ENCODE measurements at regions not wholly inside any gene's neighbourhood (a gene's known extent, or its start where the extent isn't known, plus 50 kb on each side); places are given as distances from the start of the nearest gene placed in this dataset.
"Not testable (repeated sequence)": the region's sequence is repeated elsewhere in the genome, so short reads cannot be mapped to it uniquely, and the experiment has no call there.

DNA sequence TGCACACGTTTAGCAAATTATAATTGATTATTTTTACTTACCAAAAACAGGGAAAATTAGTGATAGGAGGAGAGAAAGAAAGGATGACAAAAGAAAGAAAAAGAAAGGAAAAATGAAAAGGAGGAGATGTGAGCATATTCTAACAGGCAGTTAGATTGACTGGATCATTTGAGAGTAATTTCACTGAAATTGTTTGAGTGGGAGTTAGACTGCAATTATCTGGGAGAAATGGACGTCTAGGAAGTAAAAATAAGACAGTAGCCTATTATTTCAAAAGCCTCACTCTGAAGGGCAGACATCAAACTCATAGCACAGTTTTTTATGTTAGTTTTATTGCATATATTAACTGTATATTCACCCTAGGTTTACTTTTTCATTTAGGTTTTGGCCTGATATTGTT, 272.8 kb upstream of the POU1F1 start:
- intact Hi-C loops (cut with DNase I): no loop called here
- Histone ChIP-seq H3K27ac (ENCODE audit: low read length) (no peak overlapping the region), H3K4me3 (ENCODE audit: low read length) (no peak overlapping the region), H3K4me1 (ENCODE audit: control insufficient read depth, insufficient read depth, low read length) (no peaks in the 10 kb centered on the region), H3K27me3 (ENCODE audit: control insufficient read depth, insufficient read depth) (no peaks in the 10 kb centered on the region), H3K9me3 (ENCODE audit: control insufficient read depth, low read length) (no peaks in the 10 kb centered on the region)
- DNase-seq (no peak), ATAC-seq (no peak)
- 35% methylated on average over 2 of the region's 2 CpGs for WGBS

DNA sequence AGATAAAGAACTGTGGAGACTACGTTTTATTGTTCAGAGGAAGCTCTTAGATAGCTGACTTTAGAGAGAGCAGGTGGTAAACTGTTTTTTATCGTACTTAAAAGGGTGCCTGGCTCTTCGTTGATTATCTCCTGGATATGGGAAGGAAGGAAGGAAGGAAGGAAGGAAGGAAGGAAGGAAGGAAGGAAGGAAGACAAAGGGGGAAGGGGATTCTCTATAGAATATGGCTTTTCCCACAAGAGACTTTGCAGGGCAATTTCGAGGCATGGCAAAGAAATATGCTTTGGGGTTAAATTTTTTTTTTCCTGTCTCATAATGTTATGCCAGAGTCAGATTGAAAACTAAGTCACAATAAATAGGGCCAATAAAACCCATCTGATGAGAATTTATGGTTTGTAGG, 271.9 kb upstream of the POU1F1 start:
- Histone ChIP-seq H3K27ac (ENCODE audit: low read length) (no peak overlapping the region), H3K4me3 (ENCODE audit: low read length) (no peak overlapping the region), H3K27me3 (ENCODE audit: control insufficient read depth, insufficient read depth) (no peaks in the 10 kb centered on the region), H3K4me1 (ENCODE audit: control insufficient read depth, insufficient read depth, low read length) (no peaks in the 10 kb centered on the region), H3K9me3 (ENCODE audit: control insufficient read depth, low read length) (no peaks in the 10 kb centered on the region)
- intact Hi-C loops (cut with DNase I): no loop called here
- ATAC-seq: no peak
- WGBS: 47% methylated on average over 4 of the region's 4 CpGs
- no peak for DNase-seq

GRCh38 chr3:87546216-87546615, 269.8 kb upstream of the POU1F1 start:
- Histone ChIP-seq H3K4me1 (ENCODE audit: control insufficient read depth, insufficient read depth, low read length) (no peaks in the 10 kb centered on the region), H3K27me3 (ENCODE audit: control insufficient read depth, insufficient read depth) (no peaks in the 10 kb centered on the region), H3K4me3 (ENCODE audit: low read length) (no peak overlapping the region), H3K27ac (ENCODE audit: low read length) (no peak overlapping the region), H3K9me3 (ENCODE audit: control insufficient read depth, low read length) (no peaks in the 10 kb centered on the region)
- intact Hi-C loops (cut with DNase I): no loop called here
- DNase-seq (no peak), ATAC-seq (no peak)
- WGBS: 83% methylated on average over 5 of the region's 5 CpGs

DNA sequence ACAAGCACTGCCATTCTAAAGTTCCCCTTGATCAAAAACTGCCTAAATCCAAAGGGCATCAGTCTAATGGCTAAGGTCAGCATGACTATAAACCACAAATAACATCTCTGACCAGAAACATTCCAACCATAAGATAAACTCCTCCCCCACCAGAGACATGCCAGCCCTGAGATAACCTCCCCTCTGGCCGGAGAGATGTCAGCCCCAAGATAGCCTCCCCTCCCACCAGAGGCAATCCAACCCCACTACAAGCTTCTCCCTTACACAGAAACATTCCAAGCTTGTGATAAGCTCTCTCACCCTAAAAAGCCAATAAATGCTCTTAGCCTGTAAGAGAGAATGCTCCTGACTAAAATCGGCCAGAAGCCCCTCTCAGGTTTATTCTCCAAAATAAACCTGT, 267.0 kb upstream of the POU1F1 start:
- H3K4me3 ChIP-seq (ENCODE audit: low read length); ATAC-seq; H3K27ac ChIP-seq (ENCODE audit: low read length); H3K27me3 ChIP-seq (ENCODE audit: control insufficient read depth, insufficient read depth); DNase-seq; H3K4me1 ChIP-seq (ENCODE audit: control insufficient read depth, insufficient read depth, low read length); H3K9me3 ChIP-seq (ENCODE audit: control insufficient read depth, low read length); intact Hi-C loops (cut with DNase I): not testable (repeated sequence)
- 48% methylated on average over 2 of the region's 2 CpGs for WGBS

- intact Hi-C loops (cut with DNase I): no loop called here
- H3K4me1 ChIP-seq (ENCODE audit: control insufficient read depth, insufficient read depth, low read length): no peaks in the 10 kb centered on the region
- H3K4me3 ChIP-seq (ENCODE audit: low read length): no peak overlapping the region
- DNase-seq (no peak), ATAC-seq (no peak)
- WGBS: 68% methylated on average over 3 of the region's 3 CpGs
- no peaks in the 10 kb centered on the region for H3K27me3 ChIP-seq (ENCODE audit: control insufficient read depth, insufficient read depth)
- no peaks in the 10 kb centered on the region for H3K9me3 ChIP-seq (ENCODE audit: control insufficient read depth, low read length)
- no peak overlapping the region for H3K27ac ChIP-seq (ENCODE audit: low read length)
These were observed 265.3 kb upstream of the POU1F1 start for GRCh38 chr3:87541723-87542122.

- DNase-seq; ATAC-seq; H3K9me3 ChIP-seq (ENCODE audit: control insufficient read depth, low read length); H3K4me1 ChIP-seq (ENCODE audit: control insufficient read depth, insufficient read depth, low read length); intact Hi-C loops (cut with DNase I); H3K27me3 ChIP-seq (ENCODE audit: control insufficient read depth, insufficient read depth); H3K27ac ChIP-seq (ENCODE audit: low read length); H3K4me3 ChIP-seq (ENCODE audit: low read length): not testable (repeated sequence)
- 84% methylated on average over 5 of the region's 5 CpGs for WGBS
These were observed 262.3 kb upstream of the POU1F1 start for GRCh38 chr3:87538722-87539121.

GRCh38 chr3:87509401-87509800, 233.0 kb upstream of the POU1F1 start:
- H3K9me3 ChIP-seq (ENCODE audit: control insufficient read depth, low read length): no peaks in the 10 kb centered on the region
- intact Hi-C loops (cut with DNase I): no loop called here
- no peak for ATAC-seq
- DNase-seq: no peak
- WGBS: 39% methylated on average over 11 of the region's 11 CpGs
- no peaks in the 10 kb centered on the region for H3K4me1 ChIP-seq (ENCODE audit: control insufficient read depth, insufficient read depth, low read length)
- H3K4me3 ChIP-seq (ENCODE audit: low read length): no peak overlapping the region
- no peak overlapping the region for H3K27ac ChIP-seq (ENCODE audit: low read length)
- H3K27me3 ChIP-seq (ENCODE audit: control insufficient read depth, insufficient read depth): no peaks in the 10 kb centered on the region

GRCh38 chr3:87508921-87509320, 232.5 kb upstream of the POU1F1 start:
- 57% methylated on average over 3 of the region's 3 CpGs for WGBS
- Histone ChIP-seq H3K27ac (ENCODE audit: low read length) (no peak overlapping the region), H3K9me3 (ENCODE audit: control insufficient read depth, low read length) (no peaks in the 10 kb centered on the region), H3K27me3 (ENCODE audit: control insufficient read depth, insufficient read depth) (no peaks in the 10 kb centered on the region), H3K4me3 (ENCODE audit: low read length) (no peak overlapping the region), H3K4me1 (ENCODE audit: control insufficient read depth, insufficient read depth, low read length) (no peaks in the 10 kb centered on the region)
- intact Hi-C loops (cut with DNase I): no loop called here
- DNase-seq: no peak
- ATAC-seq: no peak

- ATAC-seq: no peak
- Histone ChIP-seq H3K27me3 (ENCODE audit: control insufficient read depth, insufficient read depth) (no peaks in the 10 kb centered on the region), H3K27ac (ENCODE audit: low read length) (no peak overlapping the region), H3K4me1 (ENCODE audit: control insufficient read depth, insufficient read depth, low read length) (no peaks in the 10 kb centered on the region), H3K4me3 (ENCODE audit: low read length) (no peak overlapping the region), H3K9me3 (ENCODE audit: control insufficient read depth, low read length) (no peaks in the 10 kb centered on the region)
- no peak for DNase-seq
- WGBS: 55% methylated on average over 1 of the region's 1 CpG
- intact Hi-C loops (cut with DNase I): no loop called here
These were observed 231.4 kb upstream of the POU1F1 start for GRCh38 chr3:87507753-87508152.

- no peaks in the 10 kb centered on the region for H3K9me3 ChIP-seq (ENCODE audit: control insufficient read depth, low read length)
- no peaks in the 10 kb centered on the region for H3K4me1 ChIP-seq (ENCODE audit: control insufficient read depth, insufficient read depth, low read length)
- H3K27me3 ChIP-seq (ENCODE audit: control insufficient read depth, insufficient read depth): no peaks in the 10 kb centered on the region
- no peak overlapping the region for H3K4me3 ChIP-seq (ENCODE audit: low read length)
- no peak overlapping the region for H3K27ac ChIP-seq (ENCODE audit: low read length)
- DNase-seq: no peak
- intact Hi-C loops (cut with DNase I): no loop called here
- 36% methylated on average over 8 of the region's 8 CpGs for WGBS
- ATAC-seq: no peak
These were observed 227.6 kb upstream of the POU1F1 start for GRCh38 chr3:87503900-87504498.

- DNase-seq (no peak), ATAC-seq (no peak)
- intact Hi-C loops (cut with DNase I): no loop called here
- Histone ChIP-seq H3K27ac (ENCODE audit: low read length) (no peak overlapping the region), H3K9me3 (ENCODE audit: control insufficient read depth, low read length) (no peaks in the 10 kb centered on the region), H3K4me3 (ENCODE audit: low read length) (no peak overlapping the region), H3K27me3 (ENCODE audit: control insufficient read depth, insufficient read depth) (no peaks in the 10 kb centered on the region), H3K4me1 (ENCODE audit: control insufficient read depth, insufficient read depth, low read length) (no peaks in the 10 kb centered on the region)
- 56% methylated on average over 3 of the region's 3 CpGs for WGBS
These were observed 224.7 kb upstream of the POU1F1 start for GRCh38 chr3:87501076-87501475.
